B cell (primary cell): ENCODE measurements at regions not wholly inside any gene's neighbourhood (a gene's known extent, or its start where the extent isn't known, plus 50 kb on each side); places are given as distances from the start of the nearest gene placed in this dataset.

Experiments
- ATAC-seq: fragments of 200-7000 bp; cut with Tn5 transposase; one replicate; pipeline ENCODE4 v1.10.0; 2021; ENCODE audit warnings: low read depth, mild to moderate bottlenecking, moderate number of reproducible peaks, moderate library complexity
- CTCF ChIA-PET: fragments of 350-600 bp; sonication (Branson Sonifier 250); formaldehyde crosslinking; loops from one replicate; lab custom pipeline; 2021; ENCODE audit warnings: antibody characterized with exemption, inconsistent platforms; lab: Charles Lee
- POLR2A ChIA-PET: fragments of 350-600 bp; sonication (Branson Sonifier 250); formaldehyde crosslinking; loops from one replicate; lab custom pipeline; 2021; ENCODE audit warnings: antibody characterized with exemption; lab: Charles Lee
- DNase-seq: peaks from one replicate; pipeline ENCODE4 v3.0.0; 2013
- H2AFZ ChIP-seq: 2 replicates; pipeline ENCODE4 v1.6.1; 2012; ENCODE audit warnings: mild to moderate bottlenecking, low read depth, low read length; ENCODE audit not compliant: insufficient read depth, poor library complexity, severe bottlenecking
- H3K27ac ChIP-seq, 2 donors: 1 replicate in 1 of 2; 2 replicates in 1 of 2; pipeline ENCODE4 v1.5.1; 2012 to 2013; ENCODE audit warnings: low read length in 2 of 2, mild to moderate bottlenecking in 2 of 2, moderate library complexity in 1 of 2
- H3K27me3 ChIP-seq, 4 experiments: fragments of 200-600 bp in 1 of 4; sonication (generic) in 1 of 4; replicated peaks in 1 of 4; 1 replicate in 2 of 4; 2 replicates in 2 of 4; pipeline versions ENCODE4 v1.6.1 to v1.7.0; 2013 to 2016; ENCODE audit warnings: low read length in 3 of 4, mild to moderate bottlenecking in 2 of 4, mixed read lengths in 1 of 4, moderate library complexity in 1 of 4; ENCODE audit not compliant: insufficient read depth in 4 of 4, control insufficient read depth in 3 of 4; ENCODE audit errors: control extremely low read depth in 1 of 4
- H3K36me3 ChIP-seq, 2 experiments: replicated peaks in 1 of 2; 1 replicate in 1 of 2; 2 replicates in 1 of 2; pipeline versions ENCODE4 v1.6.1 to v1.7.1; 2013; ENCODE audit warnings: low read length in 1 of 2; ENCODE audit not compliant: insufficient read depth in 2 of 2, control insufficient read depth in 1 of 2; ENCODE audit errors: control extremely low read depth in 1 of 2, extremely low read depth in 1 of 2
- H3K4me1 ChIP-seq, 2 donors: fragments of 200-600 bp in 1 of 2; sonication (generic) in 1 of 2; 1 replicate in 1 of 2; 2 replicates in 1 of 2; pipeline versions ENCODE4 v1.5.1 to v1.6.1; 2013 to 2017; ENCODE audit warnings: low read length in 2 of 2; ENCODE audit not compliant: control insufficient read depth in 2 of 2, insufficient read depth in 2 of 2
- H3K4me2 ChIP-seq: replicated peaks from 2 replicates; pipeline ENCODE3; 2012; ENCODE audit warnings: mild to moderate bottlenecking, low read depth, low read length; ENCODE audit not compliant: poor library complexity, severe bottlenecking
- H3K4me3 ChIP-seq, 5 experiments: fragments of 200-600 bp in 1 of 5; sonication (generic) in 1 of 5; 1 replicate in 3 of 5; 2 replicates in 2 of 5; pipeline versions ENCODE4 v1.5.1 to v1.7.0; 2011 to 2016; ENCODE audit warnings: low read length in 4 of 5, mild to moderate bottlenecking in 4 of 5, low read depth in 2 of 5, control low read depth in 1 of 5, moderate library complexity in 1 of 5; ENCODE audit not compliant: insufficient read depth in 1 of 5; ENCODE audit errors: control extremely low read depth in 1 of 5, extremely low read depth in 1 of 5
- H3K79me2 ChIP-seq: fragments of 200-600 bp; sonication (generic); one replicate; pipeline ENCODE4 v1.6.0; 2016; ENCODE audit warnings: low read length; ENCODE audit not compliant: control insufficient read depth, insufficient read depth
- H3K9ac ChIP-seq: fragments of 200-600 bp; sonication (generic); 2 replicates; pipeline ENCODE4 v1.6.1; 2017; ENCODE audit warnings: mild to moderate bottlenecking, low read length, moderate library complexity
- H3K9me3 ChIP-seq, 3 donors: one replicate each; pipeline versions ENCODE4 v1.6.1 to v1.7.1; 2013; ENCODE audit warnings: low read length in 2 of 3; ENCODE audit not compliant: control insufficient read depth in 2 of 3, insufficient read depth in 1 of 3; ENCODE audit errors: control extremely low read depth in 1 of 3
- H4K20me1 ChIP-seq: 2 replicates; pipeline ENCODE4 v1.6.0; 2012; ENCODE audit warnings: mild to moderate bottlenecking, low read length; ENCODE audit not compliant: insufficient read depth, control insufficient read depth, poor library complexity, severe bottlenecking
- H3K27ac Mint-ChIP-seq: one replicate; pipeline ENCODE4 v1.8.0; 2021; ENCODE audit warnings: mixed read lengths
- H3K27me3 Mint-ChIP-seq: one replicate; pipeline ENCODE4 v1.8.0; 2021; ENCODE audit warnings: mixed read lengths
- H3K4me1 Mint-ChIP-seq: one replicate; pipeline ENCODE4 v1.8.0; 2021; ENCODE audit warnings: mixed read lengths
- H3K4me3 Mint-ChIP-seq: one replicate; pipeline ENCODE4 v1.8.0; 2021; ENCODE audit warnings: mixed read lengths
- H3K9me3 Mint-ChIP-seq: one replicate; pipeline ENCODE4 v1.8.0; 2022; ENCODE audit warnings: mixed read lengths; ENCODE audit not compliant: insufficient read depth
- EZH2 ChIP-seq: IDR thresholded peaks from 2 replicates; pipeline ENCODE4 v1.6.1; 2012; ENCODE audit warnings: borderline replicate concordance, low read depth, mild to moderate bottlenecking, moderate library complexity, low read length; ENCODE audit not compliant: insufficient read depth, poor library complexity, severe bottlenecking
- WGBS: methylation state at CpG from one replicate; pipeline ENCODE4 v1.1.5; 2013; ENCODE audit warnings: missing lambda C conversion rate; ENCODE audit not compliant: insufficient coverage; 5-methylcytosine and 5-hydroxymethylcytosine counted together
- intact Hi-C: fragments of 100-400 bp; cut with micrococcal nuclease; formaldehyde crosslinking; loops from one replicate; pipeline ENCODE4 v1.10.0; 2022
- TF ChIP-seq, protein P1 (sequence below): fragments of 200-600 bp; IDR thresholded peaks from one replicate; pipeline ENCODE4 v1.8.0; 2022; ENCODE audit warnings: antibody characterized with exemption, mild to moderate bottlenecking

DNA sequence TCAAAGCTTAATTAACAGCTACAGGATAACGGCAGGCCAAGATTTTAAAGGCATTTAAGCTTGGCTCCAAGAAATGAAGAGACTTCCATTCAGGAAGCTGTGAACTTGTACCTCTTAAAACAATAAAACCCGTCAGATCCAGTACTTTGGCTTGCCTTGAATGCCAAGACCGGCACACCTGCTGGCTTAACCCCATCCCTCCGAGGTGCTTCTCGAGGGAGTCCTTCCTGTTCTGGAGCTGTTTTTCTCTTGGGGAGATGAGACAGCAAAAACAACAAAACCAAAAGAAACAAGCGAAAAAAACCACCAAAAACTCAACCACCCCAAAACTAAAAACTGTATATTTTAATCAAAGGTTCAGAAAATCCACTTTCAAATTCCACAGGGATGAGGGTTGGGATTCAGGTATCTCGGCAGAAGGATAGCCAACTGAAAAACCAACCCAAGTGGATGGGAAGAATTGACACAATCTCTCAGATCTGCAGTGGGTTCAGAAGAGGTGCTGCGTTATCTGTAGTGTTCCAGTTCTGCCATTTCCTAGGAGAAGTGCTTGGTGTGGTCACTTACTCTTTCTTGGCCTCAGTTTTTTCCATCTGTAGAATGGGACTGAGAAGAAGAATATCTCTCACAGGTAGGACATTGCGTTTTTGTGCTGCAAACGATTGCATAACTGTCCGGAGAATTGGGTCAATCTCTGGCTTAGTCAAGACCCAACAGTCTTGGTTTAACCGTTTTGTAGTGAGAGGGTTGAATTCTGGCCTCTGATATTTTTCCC, 420.1 kb downstream of the VRK1 start:
- TF ChIP-seq, protein P1, sequence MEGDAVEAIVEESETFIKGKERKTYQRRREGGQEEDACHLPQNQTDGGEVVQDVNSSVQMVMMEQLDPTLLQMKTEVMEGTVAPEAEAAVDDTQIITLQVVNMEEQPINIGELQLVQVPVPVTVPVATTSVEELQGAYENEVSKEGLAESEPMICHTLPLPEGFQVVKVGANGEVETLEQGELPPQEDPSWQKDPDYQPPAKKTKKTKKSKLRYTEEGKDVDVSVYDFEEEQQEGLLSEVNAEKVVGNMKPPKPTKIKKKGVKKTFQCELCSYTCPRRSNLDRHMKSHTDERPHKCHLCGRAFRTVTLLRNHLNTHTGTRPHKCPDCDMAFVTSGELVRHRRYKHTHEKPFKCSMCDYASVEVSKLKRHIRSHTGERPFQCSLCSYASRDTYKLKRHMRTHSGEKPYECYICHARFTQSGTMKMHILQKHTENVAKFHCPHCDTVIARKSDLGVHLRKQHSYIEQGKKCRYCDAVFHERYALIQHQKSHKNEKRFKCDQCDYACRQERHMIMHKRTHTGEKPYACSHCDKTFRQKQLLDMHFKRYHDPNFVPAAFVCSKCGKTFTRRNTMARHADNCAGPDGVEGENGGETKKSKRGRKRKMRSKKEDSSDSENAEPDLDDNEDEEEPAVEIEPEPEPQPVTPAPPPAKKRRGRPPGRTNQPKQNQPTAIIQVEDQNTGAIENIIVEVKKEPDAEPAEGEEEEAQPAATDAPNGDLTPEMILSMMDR = no peak
- no peak for TF ChIP-seq EZH2
- POLR2A ChIA-PET = no interaction called here
- Histone ChIP-seq H3K9me3 (peaks cover 0 to 5% (median 0%) of the 10 kb centered on the region in 3 donors), H2AFZ (no peak overlapping the region), H3K9ac (no peak overlapping the region), H3K36me3 (no peaks in the 10 kb centered on the region), H4K20me1 (no peaks in the 10 kb centered on the region), H3K27me3 (peaks cover 0 to 38% (median 8%) of the 10 kb centered on the region in 4 experiments), H3K4me3 (no peak overlapping the region), H3K4me2 (no peak overlapping the region), H3K27ac (no peak overlapping the region), H3K4me1 (peaks cover 13 to 15% of the 10 kb centered on the region in 2 donors), H3K79me2 (no peaks in the 10 kb centered on the region)
- CTCF ChIA-PET = no interaction called here
- Mint-ChIP-seq H3K27me3 (peaks cover 46% of the 10 kb centered on the region), H3K9me3 (no peaks in the 10 kb centered on the region), H3K27ac (no peak overlapping the region), H3K4me3 (no peak overlapping the region), H3K4me1 (peaks cover 9% of the 10 kb centered on the region)
- 79% methylated on average over 8 of the region's 12 CpGs for WGBS
- intact Hi-C loops = no loop called here
- no peak for DNase-seq
- no peak for ATAC-seq

DNA sequence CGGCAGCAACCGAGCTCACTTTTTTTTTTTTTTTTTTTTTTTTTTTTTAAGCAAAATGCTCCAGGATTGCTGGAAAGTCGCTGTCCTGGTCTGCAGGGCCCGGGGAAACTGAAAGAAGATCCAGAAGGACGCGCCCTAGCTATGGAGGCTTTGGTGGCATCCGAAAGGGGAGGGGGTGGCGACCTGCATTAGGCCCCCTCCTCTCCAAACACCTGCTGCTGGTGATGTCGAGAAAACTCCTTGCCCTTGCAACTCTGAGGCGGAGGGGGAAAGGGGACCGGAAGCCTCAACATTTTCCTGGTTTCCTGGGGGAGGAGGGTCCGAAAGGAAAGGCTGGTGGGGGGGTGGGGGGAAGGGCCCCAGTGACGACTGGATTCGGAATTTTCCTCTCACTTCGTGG, 421.1 kb downstream of the VRK1 start:
- peaks cover 9% of the 10 kb centered on the region for H3K4me1 Mint-ChIP-seq
- TF ChIP-seq EZH2 = no peak
- TF ChIP-seq, protein P1 = no peak
- Histone ChIP-seq H3K4me2 (peak overlapping the region; percentile 71), H3K27ac (no peak overlapping the region), H3K36me3 (no peaks in the 10 kb centered on the region), H3K27me3 (peaks cover 0 to 38% (median 8%) of the 10 kb centered on the region in 4 experiments), H3K4me1 (peaks cover 13 to 15% of the 10 kb centered on the region in 2 donors), H3K79me2 (no peaks in the 10 kb centered on the region), H3K4me3 (peak overlapping the region in 3 of 5 experiments; percentile 22 to 43 (median 39)), H3K9me3 (peaks cover 0 to 5% (median 0%) of the 10 kb centered on the region in 3 donors), H4K20me1 (no peaks in the 10 kb centered on the region), H3K9ac (peak overlapping the region; percentile 52), H2AFZ (peak overlapping the region; percentile 43)
- POLR2A ChIA-PET = no interaction called here
- intact Hi-C loops = no loop called here
- H3K9me3 Mint-ChIP-seq = no peaks in the 10 kb centered on the region
- no peak overlapping the region for H3K4me3 Mint-ChIP-seq
- peaks cover 52% of the 10 kb centered on the region for H3K27me3 Mint-ChIP-seq
- CTCF ChIA-PET = no interaction called here
- ATAC-seq (no peak), DNase-seq (no peak)
- no CpG with 5 or more reads among the region's 15 CpGs for WGBS
- H3K27ac Mint-ChIP-seq = no peak overlapping the region
